PC-3 (cell line): ENCODE measurements at regions not wholly inside any gene's neighbourhood (a gene's known extent, or its start where the extent isn't known, plus 50 kb on each side); places are given as distances from the start of the nearest gene placed in this dataset.
"Not testable (repeated sequence)": the region's sequence is repeated elsewhere in the genome, so short reads cannot be mapped to it uniquely, and the experiment has no call there.

Experiments
- ATAC-seq: fragments of 200-7000 bp; cut with Tn5 transposase; 2 replicates; pipeline ENCODE4 v1.9.1; 2020; ENCODE audit warnings: mild to moderate bottlenecking, moderate library complexity
- BruUV-seq: library from RNA; stranded (reverse); fragments of 400-500 nt; replicated peaks from 2 replicates; lab custom pipeline; 2021; lab: Mats Ljungman, UMichigan
- CTCF ChIA-PET: fragments of 300-600 bp; sonication (Branson Sonifier 250); formaldehyde crosslinking; loops from one replicate; lab custom pipeline; 2022; ENCODE audit warnings: antibody characterized with exemption; lab: Charles Lee
- POLR2A ChIA-PET: fragments of 300-600 bp; sonication (Branson Sonifier 250); formaldehyde crosslinking; loops from one replicate; lab custom pipeline; 2022; ENCODE audit warnings: antibody characterized with exemption; ENCODE audit not compliant: unreplicated experiment; lab: Charles Lee
- DNase-seq: peaks from one replicate; pipeline ENCODE4 v3.0.0-alpha.2; 2015
- H2AFZ ChIP-seq: fragments of 300-600 bp; sonication (generic); 2 replicates; pipeline ENCODE4 v1.6.0; 2016; ENCODE audit warnings: antibody characterized with exemption, low read length
- H3F3A ChIP-seq: fragments of 300-600 bp; sonication (generic); one replicate; pipeline ENCODE4 v1.6.0; 2017; ENCODE audit warnings: antibody characterized with exemption, low read length, control low read depth, mild to moderate bottlenecking; ENCODE audit not compliant: unreplicated experiment
- H3K27ac ChIP-seq: fragments of 300-600 bp; sonication (generic); 2 replicates; pipeline ENCODE4 v1.5.1; 2016; ENCODE audit warnings: mild to moderate bottlenecking, low read length
- H3K27me3 ChIP-seq: fragments of 300-600 bp; sonication (generic); 2 replicates; pipeline ENCODE4 v1.6.1; 2016; ENCODE audit warnings: low read length, mixed read lengths
- H3K36me3 ChIP-seq: fragments of 300-600 bp; sonication (generic); 2 replicates; pipeline ENCODE4 v1.6.1; 2016; ENCODE audit warnings: low read depth, mixed run types, low read length, mixed read lengths
- H3K4me1 ChIP-seq: fragments of 300-600 bp; sonication (generic); 2 replicates; pipeline ENCODE4 v1.5.1; 2016; ENCODE audit warnings: low read length; ENCODE audit not compliant: insufficient read depth
- H3K4me2 ChIP-seq: fragments of 300-600 bp; sonication (generic); 2 replicates; pipeline ENCODE4 v1.6.0; 2016; ENCODE audit warnings: low read length
- H3K4me3 ChIP-seq: fragments of 300-600 bp; sonication (generic); 2 replicates; pipeline ENCODE4 v1.5.1; 2016; ENCODE audit warnings: mild to moderate bottlenecking, low read length, mixed read lengths
- H3K79me2 ChIP-seq: fragments of 300-600 bp; sonication (generic); 2 replicates; pipeline ENCODE4 v1.6.1; 2017; ENCODE audit warnings: low read length, mixed read lengths
- H3K9ac ChIP-seq: fragments of 300-600 bp; sonication (generic); 2 replicates; pipeline ENCODE4 v1.6.0; 2016; ENCODE audit warnings: mild to moderate bottlenecking, low read length
- H3K9me2 ChIP-seq: fragments of 300-600 bp; sonication (generic); replicated peaks from 2 replicates; pipeline ENCODE4 v1.6.1; 2016; ENCODE audit warnings: mixed run types, low read length, mixed read lengths
- H3K9me3 ChIP-seq: fragments of 300-600 bp; sonication (generic); 2 replicates; pipeline ENCODE4 v1.6.1; 2016; ENCODE audit warnings: low read length, mixed read lengths
- H4K20me1 ChIP-seq: fragments of 300-600 bp; sonication (generic); 2 replicates; pipeline ENCODE4 v1.6.1; 2016; ENCODE audit warnings: low read length, mixed read lengths
- EZH2 ChIP-seq: fragments of 300-600 bp; sonication (generic); IDR thresholded peaks from one replicate; pipeline ENCODE4 v1.6.1; 2017; ENCODE audit warnings: antibody characterized with exemption, mild to moderate bottlenecking, low read length; ENCODE audit not compliant: unreplicated experiment
- EZH2phosphoT487 ChIP-seq: fragments of 300-600 bp; sonication (generic); IDR thresholded peaks from 2 replicates; pipeline ENCODE4 v1.6.1; 2018; ENCODE audit warnings: mild to moderate bottlenecking, antibody characterized with exemption, low read length, borderline replicate concordance
- intact Hi-C: fragments of 100-400 bp; cut with micrococcal nuclease; formaldehyde crosslinking; loops from 2 replicates; pipeline ENCODE4 v1.9.0; 2023
- TF ChIP-seq, protein P1 (sequence below): fragments of 300-600 bp; sonication (generic); conservative IDR thresholded peaks from 2 replicates; pipeline ENCODE4 v1.5.1; 2017; ENCODE audit warnings: antibody characterized with exemption, low read depth, mild to moderate bottlenecking, low read length

DNA sequence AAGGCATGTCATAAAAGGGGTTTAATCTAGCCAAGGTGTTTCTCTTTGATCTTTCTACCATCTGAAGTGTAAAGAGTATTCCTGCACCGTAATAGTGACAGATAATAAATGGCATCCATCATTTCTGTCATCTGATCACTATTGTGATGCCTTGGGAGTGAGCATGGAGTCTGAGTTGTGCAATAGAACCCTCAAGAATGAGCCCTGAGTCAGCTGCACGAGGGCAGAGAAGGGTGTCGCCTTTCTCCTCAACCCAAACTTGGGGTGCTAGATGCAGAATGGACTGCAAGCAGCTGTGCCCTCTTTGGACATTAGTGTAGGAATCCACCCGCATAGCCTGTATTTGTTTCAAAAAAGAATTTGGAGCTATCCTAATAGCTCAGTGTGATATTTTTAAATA is 115.2 kb downstream of the ZNF37A start:
- 0 out of 2 replicates have a peak, but pooled peaks cover 2% of the 10 kb centered on the region for H3K9me3 ChIP-seq
- H3K27me3 ChIP-seq = no peaks in the 10 kb centered on the region; the same call in 1 of the 2 replicates
- H3K9ac ChIP-seq = no peak overlapping the region
- H3K9me2 ChIP-seq = no peaks in the 10 kb centered on the region
- no peak overlapping the region for H3K27ac ChIP-seq
- no peak overlapping the region for H3K4me2 ChIP-seq
- TF ChIP-seq EZH2phosphoT487 (no peak), EZH2 (no peak)
- TF ChIP-seq, protein P1, sequence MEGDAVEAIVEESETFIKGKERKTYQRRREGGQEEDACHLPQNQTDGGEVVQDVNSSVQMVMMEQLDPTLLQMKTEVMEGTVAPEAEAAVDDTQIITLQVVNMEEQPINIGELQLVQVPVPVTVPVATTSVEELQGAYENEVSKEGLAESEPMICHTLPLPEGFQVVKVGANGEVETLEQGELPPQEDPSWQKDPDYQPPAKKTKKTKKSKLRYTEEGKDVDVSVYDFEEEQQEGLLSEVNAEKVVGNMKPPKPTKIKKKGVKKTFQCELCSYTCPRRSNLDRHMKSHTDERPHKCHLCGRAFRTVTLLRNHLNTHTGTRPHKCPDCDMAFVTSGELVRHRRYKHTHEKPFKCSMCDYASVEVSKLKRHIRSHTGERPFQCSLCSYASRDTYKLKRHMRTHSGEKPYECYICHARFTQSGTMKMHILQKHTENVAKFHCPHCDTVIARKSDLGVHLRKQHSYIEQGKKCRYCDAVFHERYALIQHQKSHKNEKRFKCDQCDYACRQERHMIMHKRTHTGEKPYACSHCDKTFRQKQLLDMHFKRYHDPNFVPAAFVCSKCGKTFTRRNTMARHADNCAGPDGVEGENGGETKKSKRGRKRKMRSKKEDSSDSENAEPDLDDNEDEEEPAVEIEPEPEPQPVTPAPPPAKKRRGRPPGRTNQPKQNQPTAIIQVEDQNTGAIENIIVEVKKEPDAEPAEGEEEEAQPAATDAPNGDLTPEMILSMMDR = no peak
- intact Hi-C loops = no loop called here
- H3K36me3 ChIP-seq = no peaks in the 10 kb centered on the region
- no peaks in the 10 kb centered on the region for H3F3A ChIP-seq
- ATAC-seq = no peak
- POLR2A ChIA-PET = no interaction called here
- H3K79me2 ChIP-seq = no peaks in the 10 kb centered on the region
- no peaks in the 10 kb centered on the region for H3K4me1 ChIP-seq
- H3K4me3 ChIP-seq = no peak overlapping the region
- no peak for DNase-seq
- no peaks in the 10 kb centered on the region for H4K20me1 ChIP-seq
- CTCF ChIA-PET = no interaction called here
- BruUV-seq = no TSS peak
- no peak overlapping the region for H2AFZ ChIP-seq

DNA sequence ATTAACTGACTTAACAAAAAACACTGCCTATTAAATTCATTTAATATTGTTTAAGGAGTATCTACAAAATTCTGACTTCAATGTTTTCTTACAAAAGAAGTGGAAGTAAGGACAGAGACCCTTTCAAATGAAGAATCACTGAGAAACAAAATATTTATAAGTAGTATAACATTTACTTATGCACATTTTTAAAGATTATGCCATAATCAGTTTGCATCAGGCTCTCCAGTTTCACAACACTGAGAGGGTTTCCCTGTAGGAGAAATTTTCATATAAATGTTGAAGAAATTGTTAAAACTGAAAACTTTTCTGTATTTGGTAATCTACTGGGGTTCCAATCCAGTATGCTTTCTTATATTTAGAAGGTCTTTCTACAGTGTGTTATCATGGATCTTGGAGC is 115.6 kb downstream of the ZNF37A start:
- not testable (repeated sequence) for H3K4me2 ChIP-seq

DNA sequence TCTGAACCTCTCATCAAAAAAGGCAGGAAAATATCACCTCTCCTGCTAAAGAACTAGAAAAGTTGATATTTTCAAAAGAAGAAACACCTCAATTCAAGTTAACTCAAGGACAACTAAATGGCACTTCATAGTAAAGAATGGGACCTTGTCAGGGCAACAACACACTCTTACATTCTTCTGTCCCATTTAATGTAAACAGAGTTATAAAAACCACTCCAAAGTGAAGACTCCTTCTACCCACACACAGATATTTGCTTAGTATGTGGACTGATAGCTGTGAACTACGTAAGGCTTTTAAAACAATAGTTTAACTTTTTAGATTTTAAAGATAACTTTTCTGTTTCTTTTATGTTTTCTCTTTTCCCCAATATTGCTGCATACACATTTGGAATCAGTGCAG is 118.3 kb downstream of the ZNF37A start:
- Histone ChIP-seq H4K20me1 (no peaks in the 10 kb centered on the region), H2AFZ (no peak overlapping the region), H3K4me1 (no peaks in the 10 kb centered on the region), H3F3A (no peaks in the 10 kb centered on the region), H3K27ac (no peak overlapping the region), H3K9me2 (no peaks in the 10 kb centered on the region), H3K27me3 (no peaks in the 10 kb centered on the region; the same call in 1 of the 2 replicates), H3K4me3 (no peak overlapping the region), H3K9ac (no peak overlapping the region), H3K9me3 (no peaks in the 10 kb centered on the region), H3K79me2 (no peaks in the 10 kb centered on the region), H3K4me2 (no peak overlapping the region), H3K36me3 (no peaks in the 10 kb centered on the region)
- POLR2A ChIA-PET = no interaction called here
- intact Hi-C loops = no loop called here
- CTCF ChIA-PET = no interaction called here
- no peak for ATAC-seq
- BruUV-seq = no TSS peak
- TF ChIP-seq, protein P1 = no peak
- no peak for TF ChIP-seq EZH2
- TF ChIP-seq EZH2phosphoT487 = no peak
- no peak for DNase-seq

More for the DNA sequence above, 115.6 kb downstream of the ZNF37A start:
- H4K20me1 ChIP-seq, H3F3A ChIP-seq, H3K4me1 ChIP-seq, H3K27me3 ChIP-seq, H3K79me2 ChIP-seq, H3K9ac ChIP-seq, CTCF ChIA-PET, H3K4me3 ChIP-seq, DNase-seq, H3K9me3 ChIP-seq, H3K36me3 ChIP-seq, H2AFZ ChIP-seq, intact Hi-C loops, BruUV-seq, H3K9me2 ChIP-seq, ATAC-seq, H3K27ac ChIP-seq, POLR2A ChIA-PET: not testable (repeated sequence)
